ENCODE measurements at regions not wholly inside any gene's neighbourhood (a gene's known extent, or its start where the extent isn't known, plus 50 kb on each side); places are given as distances from the start of the nearest gene placed in this dataset.

DNA sequence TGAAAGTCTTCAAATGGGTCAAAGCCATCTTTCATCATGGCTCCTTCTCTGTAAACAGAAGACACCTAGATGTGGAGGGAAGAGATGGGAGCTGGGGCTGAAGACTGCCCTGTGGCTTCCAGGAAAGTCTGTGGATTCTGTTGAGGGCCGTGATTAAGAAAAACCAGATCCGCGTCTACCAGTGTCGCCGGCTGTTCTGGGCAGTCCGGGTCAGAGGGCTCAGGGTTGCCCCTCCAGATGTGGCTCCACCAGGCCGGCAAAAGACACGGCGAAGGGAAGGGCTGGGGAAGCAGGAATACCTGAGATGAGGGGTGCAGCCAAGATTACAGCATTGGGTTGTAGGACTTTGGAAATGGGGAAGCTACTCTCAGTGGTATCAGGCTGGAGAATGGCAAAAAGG lies 162.6 kb downstream of the RHOU start:
- DNase-seq (ENCODE audit: low spot score): no peak

DNA sequence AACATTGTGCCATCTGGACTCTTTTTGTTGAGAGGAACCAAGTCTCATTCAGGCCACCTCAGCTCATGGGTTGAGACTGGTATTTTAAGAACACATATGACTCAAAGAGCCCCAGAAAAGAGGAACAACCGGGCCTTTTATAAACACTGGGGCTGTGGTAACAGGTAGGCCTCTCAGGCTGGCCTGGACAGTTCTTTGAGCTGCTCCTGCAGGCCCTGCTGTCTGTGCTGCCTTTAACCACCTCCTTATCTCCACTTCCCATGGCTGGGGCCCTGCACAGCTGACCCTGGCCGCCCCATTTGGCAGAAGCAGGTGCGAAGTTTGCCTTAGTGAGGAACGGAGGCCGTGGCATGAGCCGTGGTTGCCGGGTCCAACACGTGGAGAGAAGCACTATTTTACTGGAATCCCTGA lies 163.3 kb downstream of the RHOU start:
- DNase-seq (ENCODE audit: low spot score): no peak

DNA sequence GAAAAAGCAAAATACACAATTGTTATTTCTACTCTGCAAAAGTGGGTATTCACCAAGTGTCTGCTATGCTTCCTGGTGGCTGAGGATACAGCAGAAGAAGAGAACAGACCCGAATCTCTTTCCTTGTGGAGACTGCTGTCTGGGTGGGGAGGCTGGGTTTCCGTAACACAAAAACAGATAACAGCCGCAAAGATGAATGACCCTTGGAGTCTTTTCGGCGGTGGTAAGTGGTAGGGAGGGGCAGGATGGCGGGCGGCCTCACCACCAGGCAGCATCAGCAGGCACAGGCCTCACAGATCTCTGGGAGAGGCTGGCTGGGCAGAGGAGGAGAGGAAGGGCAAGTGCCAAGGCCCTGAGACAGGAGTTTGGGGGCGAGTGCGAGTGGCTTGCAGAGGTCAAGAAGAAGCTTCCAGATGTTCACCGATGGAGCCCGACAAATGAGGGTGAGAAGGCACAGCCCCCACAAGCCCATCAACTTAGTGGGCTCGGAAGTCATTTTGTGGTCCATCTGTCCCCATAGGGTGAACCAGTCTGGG lies 164.2 kb downstream of the RHOU start:
- no peak for DNase-seq (ENCODE audit: low spot score)

DNA sequence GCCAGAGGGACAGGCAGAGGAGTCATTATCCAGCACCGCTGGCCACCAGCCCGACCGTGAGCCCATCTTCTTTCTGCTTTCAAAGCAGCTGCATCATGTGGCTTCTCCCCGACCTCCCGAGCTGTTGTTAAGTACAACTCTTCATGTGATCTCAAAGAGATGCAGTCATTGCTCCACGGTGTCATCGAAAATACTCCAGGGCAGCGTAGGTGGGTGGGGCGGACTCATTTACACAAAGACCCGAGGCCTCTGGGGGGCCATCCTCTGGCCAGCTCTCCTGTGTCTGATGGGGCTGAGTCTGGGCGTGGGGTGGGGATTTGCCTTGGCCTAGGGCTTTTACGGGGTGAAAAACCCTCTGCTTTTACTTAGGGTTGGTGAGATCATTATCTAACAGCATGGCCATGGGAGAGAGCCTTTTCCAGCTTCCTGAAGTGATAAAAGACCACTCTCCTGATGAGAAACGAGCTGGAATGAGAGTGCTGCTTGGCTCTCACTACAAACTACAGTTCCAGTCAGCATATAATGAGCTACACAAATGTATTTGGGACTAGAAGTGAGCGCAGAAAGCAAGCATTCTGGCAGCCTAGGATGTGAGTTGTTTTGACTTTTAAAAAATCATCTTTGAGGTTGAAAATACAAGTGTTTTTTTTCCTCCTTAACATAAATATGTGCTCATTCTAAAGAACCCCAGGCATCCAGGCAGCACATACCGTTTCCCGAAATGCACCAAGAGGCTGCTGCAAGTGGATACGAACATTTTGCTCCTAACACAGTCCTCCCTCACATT lies 165.0 kb downstream of the RHOU start:
- no peak for DNase-seq (ENCODE audit: low spot score)

DNA sequence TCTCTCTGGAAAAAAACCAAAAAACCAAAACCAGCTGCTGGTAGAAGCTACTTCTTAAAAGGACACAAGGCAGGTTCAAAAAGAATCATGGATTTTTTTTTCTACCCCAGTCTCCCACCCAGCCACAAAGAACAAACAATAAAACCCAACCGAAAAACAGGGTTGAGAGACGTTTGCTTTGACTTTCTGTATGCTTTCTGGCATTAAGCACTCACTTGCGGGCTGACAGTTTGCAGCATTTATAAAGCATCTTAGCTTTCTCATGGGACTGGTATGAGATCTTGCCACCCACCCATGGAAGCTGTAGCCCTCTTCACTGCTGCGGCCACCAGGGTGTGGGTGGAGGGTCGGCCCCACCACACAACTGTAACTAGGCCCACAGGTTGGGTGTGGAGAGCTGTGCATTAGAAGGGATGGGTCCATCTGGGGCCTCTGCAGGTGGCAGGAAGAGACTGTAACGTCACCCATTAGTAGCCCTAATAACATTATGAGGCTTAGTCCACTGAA lies 165.7 kb downstream of the RHOU start:
- DNase-seq (ENCODE audit: low spot score): no peak

DNA sequence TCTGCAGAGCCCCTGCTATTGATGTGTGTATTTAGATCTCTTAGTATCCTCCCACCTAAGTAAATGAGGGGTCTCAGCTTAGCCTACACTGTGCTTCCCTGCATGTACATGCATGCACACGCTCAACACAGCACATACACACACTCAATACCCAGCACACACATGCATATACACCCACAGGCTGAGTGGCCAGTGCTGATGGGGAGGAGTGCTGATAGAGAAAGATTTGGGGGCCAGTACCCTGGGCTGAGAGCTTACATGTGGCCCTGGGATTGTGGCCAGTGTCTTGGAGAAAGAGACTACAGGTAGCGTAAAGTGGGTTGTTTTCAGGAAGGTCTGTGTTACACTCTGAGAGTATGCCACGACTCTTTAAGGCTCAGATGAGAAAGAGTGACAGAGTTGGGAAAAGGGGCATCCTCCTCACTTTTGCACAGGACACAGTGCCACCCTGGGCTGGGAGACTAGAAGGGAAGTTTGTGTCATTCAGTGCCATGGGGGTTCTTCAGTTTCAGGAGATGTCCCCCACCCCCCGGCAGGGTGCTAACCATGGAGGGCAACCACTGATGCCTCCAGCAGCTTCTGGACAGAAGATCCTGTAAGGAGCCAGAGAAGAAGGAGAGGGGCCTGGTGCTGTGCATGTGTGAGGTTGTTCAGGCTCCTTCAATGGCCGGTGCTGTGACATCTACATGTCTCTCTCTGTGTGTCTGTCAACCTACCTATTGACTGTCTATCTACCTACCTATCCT lies 166.8 kb downstream of the RHOU start:
- no peak for DNase-seq (ENCODE audit: low spot score)

DNA sequence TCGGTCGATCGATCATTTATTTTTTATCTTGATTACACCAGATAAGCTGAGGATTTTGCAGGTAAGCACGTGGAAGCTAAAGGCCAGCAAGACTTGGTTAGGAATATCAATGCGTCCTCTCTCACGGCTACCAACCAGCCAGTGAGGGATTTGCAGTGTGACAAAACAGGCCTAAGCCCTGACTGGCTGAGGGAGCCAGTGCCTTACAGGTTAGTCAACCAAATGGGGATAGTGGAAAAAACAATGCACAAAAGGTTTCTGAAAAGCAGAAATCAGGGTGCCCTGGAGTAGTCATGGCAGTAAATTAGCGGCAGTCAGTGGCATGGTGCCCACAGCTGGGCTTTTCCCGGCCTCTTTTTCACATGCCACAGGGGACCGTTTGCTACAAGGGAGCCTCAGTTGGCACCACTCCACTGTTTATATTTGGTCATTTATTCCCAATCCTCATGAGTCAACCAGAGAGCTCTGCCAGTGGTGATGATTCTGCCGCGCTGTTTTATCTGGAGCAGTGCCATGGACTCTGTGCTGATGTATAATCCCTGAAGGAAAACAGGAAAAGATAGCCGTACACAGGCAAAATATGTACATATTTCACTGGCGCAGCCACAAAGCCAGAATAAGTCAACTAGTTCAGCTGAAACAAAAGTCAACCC lies 167.6 kb downstream of the RHOU start:
- peak; percentile 81 for DNase-seq (ENCODE audit: low spot score)

DNA sequence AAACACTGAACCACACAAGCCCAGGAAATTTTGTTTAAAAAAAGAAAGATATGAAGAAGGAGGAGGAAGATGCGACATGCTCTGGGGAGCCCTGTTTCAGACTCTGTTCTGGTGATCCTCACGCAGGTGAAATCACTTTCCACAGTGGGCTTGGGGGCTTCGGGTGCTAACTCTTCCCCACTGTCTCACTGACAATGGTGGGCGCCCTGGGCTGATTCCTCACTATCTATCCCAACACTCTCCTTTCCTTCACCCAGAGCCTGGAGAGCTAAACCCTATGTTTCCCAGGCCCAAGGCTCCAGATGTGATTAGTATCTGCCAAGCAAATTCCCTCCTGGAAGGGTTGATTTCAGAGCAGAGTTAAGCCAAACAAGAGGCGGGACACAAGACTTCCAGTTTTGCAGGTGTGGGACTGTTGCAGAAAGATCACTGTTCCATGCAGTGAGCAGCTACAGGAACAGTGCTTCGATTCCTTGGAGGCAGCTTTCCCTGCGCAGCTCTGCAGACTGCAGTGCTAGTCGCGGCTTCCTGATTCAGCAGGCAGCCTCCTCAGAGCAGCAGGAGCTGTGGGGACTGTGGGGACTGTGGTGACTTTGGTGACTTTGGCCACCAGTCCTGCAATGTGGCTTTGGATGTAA lies 168.3 kb downstream of the RHOU start:
- no peak for DNase-seq (ENCODE audit: low spot score)

DNA sequence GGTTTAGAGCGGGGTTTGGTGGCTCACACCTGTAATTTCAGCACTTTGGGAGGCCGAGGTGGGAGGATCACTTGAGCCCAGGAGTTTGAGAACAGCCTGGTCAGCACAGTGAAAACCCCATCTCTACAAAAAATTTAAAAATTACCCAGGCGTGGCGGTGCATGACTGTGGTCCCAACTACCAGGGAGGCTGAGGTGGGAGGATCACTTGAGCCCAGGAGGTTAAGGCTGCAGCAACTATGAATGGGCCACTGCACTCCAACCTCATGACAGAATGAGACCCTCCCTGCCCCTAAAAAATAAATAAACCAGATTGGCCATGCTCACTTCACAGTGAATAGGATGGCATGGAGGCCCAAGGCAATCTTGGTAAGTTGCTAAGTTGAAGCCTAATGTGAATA lies 168.9 kb downstream of the RHOU start:
- no peak for DNase-seq (ENCODE audit: low spot score)

DNA sequence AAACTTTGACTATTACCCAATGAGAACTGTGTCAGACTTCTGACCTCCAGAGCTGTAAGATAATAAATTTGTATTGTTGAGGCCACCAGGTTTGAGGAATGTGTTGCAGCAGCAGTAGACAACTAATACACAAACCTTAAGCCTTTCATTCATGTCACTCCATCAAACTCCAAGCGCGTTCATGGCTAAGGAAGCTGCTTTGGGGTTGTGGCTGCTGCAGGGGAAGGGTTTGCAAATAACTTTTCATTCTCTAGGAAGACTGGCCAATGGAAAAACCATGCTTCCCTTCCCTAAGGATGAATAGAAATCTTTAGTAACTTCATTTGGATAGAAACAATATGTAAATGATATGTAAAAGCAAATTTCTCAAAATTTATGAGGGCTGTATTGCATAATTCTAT lies 170.4 kb downstream of the RHOU start:
- no peak for DNase-seq (ENCODE audit: low spot score)

DNA sequence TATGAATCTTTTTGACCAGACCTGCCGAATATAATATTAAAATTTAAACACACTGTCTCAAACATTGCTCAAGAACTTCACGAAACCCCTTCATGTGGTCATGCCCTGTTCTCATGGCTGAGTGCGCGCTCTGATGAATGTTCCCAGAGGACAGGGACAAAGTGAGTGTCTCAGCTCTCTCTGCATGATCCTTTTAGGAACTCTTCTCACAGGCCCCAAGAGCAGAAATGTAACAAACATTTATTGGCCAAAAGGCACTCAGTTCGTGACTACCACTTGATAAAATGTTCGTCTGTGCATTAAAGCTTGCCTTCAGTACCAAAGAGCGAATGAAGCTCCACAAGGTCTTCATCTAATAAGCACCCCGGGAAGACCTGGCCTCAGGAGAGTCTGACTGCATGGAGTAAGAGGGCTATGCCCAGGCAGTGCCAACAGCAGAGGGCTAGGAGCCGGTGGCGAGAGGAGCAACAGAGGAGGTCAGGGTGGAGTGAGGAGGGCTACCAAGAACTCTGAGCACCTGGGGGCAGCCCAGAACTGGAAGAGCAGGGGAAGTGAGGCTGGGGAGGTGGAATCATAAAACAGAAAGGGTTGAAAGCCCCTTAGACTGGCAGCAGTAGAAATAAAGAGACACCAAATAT lies 171.1 kb downstream of the RHOU start:
- DNase-seq (ENCODE audit: low spot score): no peak

DNA sequence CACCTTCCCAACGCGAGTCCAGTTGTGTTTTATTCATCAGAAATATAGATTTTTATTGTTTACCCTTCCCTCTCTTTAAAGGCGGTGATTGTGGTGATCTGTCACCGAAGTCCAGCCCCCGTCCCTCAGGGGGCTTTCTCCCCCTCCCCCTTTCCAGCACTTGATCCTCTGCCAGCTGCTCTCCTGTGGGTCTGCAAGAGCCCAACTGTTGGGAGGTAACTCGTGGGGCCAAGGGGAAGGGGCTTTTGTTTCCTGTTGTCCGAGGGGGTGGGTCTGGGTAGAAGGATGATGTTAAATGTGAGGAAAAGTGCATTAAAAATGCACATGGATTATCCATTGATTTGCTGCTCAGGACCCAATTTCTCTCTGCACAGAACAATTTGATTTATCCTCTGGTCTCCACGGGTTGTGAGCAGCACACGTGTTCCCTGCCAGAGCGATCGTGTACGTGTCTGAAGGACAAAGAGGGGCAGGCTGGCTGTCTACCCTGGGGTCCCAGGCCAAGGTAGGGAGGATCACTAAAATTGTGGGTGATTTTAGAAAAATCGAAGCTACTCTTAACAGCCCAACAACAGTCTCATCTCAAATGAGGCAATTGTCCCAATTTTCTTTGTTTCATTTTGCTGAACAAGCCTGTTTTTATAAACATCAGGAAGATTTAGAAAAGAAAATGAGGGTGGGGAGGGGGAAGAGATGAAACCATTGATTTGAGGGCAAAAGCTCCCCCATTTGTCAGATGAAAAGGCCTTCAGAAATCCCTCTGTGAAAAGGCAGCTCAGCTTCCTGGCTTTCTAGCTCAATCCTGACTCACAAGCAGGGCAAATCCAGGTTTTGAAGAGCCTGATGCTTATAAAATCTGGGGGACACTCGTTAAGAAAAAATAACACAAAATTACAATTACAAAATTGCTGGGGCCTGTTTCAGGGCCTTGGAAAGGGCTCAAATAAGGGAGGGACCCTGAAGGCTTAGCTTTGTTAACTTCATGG lies 176.2 kb downstream of the RHOU start:
- DNase-seq (ENCODE audit: low spot score): no peak

DNA sequence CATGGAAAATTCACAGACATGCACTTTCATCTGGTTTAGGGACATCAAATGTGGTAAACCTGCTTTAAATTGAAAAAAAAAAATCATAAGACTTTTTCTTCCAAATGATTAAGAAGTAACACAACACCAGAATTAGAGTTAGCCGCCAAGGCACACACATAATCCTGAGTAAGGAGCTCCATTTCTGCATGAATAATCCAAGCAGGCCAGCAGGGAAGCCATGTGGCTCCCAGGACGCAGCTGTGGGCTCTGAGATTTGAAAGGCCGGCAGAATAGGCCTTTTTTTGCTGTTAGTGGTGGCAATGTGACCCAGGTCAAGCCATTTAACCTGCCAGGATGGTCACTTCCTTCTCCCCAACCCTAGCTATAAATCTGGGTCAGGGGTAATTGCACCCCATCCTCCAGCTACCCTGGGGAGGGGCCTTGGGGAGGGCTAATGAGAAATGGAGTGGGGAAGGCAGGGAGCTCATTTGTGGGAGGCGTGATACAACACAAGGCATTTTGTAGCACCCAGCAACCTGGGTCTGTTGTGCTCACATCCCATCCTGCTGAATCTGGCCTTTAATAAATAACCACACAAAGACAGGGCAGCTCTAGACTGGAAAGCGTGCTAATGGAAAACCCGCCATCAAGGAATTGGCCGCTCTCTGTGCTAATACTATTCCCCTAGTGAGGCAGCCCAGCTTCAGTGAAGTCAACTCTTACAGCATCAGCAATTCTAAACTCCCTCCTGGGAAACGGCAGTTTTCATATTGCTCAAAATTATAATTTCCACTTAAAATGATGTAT lies 178.5 kb downstream of the RHOU start:
- no peak for DNase-seq (ENCODE audit: low spot score)

DNA sequence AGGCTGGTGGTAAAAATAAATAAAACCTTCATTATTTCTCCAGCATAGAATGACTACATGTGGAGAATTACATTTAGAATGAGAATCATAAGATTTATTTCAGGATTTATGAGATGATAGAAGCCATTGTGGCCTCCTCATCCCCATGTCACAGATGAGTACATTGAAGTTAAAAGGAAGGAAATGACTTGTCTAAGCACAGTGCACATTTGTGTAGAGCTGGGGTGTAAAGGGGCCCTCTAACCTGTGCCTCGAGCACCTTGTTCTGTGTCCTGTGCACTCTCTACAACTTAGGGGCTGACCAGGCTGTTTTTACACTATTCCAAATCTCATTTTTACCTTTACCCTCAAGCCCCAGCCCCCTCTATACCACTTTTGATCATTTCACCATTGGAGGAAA lies 179.4 kb downstream of the RHOU start:
- DNase-seq (ENCODE audit: low spot score): no peak

DNA sequence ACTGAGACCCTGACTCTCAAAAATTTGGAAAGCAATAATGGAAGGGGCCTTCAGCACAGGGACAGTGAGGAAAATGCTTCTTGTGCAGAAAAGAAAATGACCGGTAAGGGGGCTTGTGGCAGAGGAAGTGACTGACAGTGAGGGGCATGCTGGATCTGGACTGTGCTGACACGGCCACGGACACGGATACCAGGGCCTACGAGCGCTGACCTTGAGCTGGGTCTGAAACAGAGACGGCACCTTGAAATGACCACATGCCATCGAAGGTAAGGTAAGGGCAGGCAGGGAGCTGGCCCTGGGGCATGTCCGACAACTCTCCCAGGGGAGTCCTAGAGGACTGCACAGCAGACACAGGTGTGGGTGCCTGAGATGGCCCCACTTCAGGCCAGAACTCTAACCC lies 182.1 kb downstream of the RHOU start:
- no peak for DNase-seq (ENCODE audit: low spot score)

DNA sequence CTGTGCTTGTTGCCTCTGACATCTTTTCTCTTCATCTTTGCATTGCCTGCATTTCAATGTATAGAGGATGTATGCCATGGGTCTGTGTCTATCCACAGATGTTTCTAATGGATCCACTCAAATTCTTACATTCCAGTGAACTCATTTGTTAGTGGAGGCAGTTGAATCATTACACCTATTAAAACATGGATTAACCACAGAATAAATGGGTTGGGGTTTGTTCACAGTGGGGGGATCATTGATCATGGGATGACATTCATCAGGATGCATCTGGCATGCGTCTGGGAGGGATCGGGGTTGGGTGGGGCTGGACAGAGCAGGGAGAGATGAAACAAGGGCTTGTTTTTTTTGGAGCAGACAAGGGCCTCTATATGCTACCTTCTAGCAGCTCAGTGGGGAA lies 182.5 kb downstream of the RHOU start:
- DNase-seq (ENCODE audit: low spot score): no peak

DNA sequence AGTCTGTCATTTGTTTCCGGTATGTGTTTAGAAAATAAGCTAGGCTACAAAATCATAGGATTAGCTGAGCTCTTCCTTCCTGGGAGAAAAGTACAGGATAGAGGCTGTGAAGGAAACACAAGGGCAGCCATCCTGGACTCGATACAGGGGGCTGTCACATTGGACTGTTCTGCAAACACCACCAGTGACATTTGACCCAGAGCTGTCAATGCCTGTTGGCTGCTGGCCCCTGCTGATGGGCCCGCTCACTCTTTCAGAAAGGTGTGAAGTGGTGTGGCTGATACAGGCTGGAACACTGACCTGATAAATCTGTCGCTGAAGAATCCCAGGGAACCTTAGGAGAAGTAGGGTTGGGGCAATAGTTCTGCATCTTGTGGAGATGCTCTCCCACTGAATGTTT lies 183.1 kb downstream of the RHOU start:
- no peak for DNase-seq (ENCODE audit: low spot score)

DNA sequence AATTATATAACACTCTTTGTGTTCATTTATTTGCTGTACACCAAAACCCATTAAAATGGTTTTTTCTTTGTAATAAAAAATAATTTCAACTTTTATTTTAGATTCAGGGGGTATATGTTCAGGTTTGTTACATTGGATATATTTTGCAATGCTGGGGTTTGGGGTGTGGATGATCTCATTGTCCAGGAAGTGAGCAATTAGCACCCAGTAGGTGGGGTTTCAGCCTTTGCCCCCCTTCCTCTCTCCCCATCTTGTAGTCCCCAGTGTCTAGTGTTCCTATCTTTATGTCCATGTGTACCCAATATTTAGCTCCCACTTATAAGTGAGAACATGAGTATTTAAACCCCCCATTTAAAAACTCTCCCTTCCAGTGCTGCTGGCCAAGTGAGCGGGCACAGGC lies 184.6 kb downstream of the RHOU start:
- no peak for DNase-seq (ENCODE audit: low spot score)

DNA sequence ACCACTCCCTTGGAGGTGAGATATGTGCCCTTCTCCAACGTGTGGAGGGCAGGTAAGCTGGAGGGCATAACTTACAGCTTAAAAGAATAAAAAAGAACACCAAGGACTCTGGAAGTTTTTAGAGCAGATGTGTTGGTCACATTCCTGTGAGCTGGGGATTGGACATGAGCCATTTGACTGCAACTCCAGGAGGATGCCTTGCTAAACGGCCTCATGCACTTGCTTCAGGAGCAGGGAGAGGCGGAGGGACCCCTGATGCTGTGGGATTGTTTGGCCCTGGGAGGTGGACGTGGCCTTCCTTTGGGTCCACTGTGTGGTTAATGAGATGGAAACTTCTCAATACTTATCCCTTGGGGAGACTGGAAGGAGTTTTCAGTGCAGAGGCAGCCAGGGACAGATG lies 185.6 kb downstream of the RHOU start:
- DNase-seq (ENCODE audit: low spot score): no peak

DNA sequence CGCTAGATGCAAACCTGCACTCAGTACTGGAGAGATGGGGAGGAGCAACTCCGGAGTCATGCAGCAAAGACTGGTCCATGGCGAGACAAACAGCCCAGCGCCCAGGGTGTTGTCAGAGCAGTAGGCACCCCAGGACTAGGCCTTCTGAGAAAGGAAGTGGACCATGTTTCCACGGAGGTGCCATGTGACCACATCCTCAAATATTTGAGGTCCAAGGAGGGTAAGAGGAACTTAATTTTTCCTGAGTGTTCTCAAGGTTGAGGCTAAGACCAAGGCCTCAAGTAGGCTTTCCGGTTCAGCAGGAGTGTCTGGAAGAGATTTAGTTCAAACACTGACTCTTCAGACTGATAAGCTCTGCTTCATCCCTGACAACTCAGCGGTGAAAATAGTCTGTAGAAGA lies 186.2 kb downstream of the RHOU start:
- DNase-seq (ENCODE audit: low spot score): no peak

Data from kidney capillary endothelial cell (primary cell).